ENCODE measurements at regions not wholly inside any gene's neighbourhood (a gene's known extent, or its start where the extent isn't known, plus 50 kb on each side); places are given as distances from the start of the nearest gene placed in this dataset.

DNA sequence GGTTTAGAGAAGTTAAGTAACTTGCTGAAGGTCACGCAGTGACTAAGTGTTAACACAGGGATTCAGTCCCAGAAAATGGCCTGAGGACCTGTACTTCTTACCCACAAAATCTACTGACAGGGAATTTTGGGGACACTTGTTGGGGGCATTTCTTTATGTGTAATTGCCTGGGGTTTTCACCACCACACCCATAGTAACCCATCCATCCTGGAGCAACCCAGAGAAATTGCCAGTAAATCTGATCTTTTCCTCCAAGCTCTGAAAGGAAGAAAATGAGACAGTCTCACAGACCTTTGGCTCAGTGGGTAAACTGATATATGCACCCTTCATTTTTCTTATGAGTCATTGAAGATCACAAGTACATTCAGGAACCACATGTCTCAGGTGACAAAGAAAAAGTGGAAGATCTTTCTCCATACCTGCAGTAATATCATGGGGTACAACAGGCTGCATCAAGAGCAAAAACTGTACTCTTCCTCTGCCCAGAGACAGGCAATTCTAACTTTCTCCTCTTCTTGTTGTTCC lies 81.0 kb downstream of the NOG start (continued):
- no peak for TF ChIP-seq TAF7 (optimal IDR thresholded peaks at IDR 0.05; ENCODE audit: borderline replicate concordance, low read depth, low read length)
- TF ChIP-seq, protein P1, sequence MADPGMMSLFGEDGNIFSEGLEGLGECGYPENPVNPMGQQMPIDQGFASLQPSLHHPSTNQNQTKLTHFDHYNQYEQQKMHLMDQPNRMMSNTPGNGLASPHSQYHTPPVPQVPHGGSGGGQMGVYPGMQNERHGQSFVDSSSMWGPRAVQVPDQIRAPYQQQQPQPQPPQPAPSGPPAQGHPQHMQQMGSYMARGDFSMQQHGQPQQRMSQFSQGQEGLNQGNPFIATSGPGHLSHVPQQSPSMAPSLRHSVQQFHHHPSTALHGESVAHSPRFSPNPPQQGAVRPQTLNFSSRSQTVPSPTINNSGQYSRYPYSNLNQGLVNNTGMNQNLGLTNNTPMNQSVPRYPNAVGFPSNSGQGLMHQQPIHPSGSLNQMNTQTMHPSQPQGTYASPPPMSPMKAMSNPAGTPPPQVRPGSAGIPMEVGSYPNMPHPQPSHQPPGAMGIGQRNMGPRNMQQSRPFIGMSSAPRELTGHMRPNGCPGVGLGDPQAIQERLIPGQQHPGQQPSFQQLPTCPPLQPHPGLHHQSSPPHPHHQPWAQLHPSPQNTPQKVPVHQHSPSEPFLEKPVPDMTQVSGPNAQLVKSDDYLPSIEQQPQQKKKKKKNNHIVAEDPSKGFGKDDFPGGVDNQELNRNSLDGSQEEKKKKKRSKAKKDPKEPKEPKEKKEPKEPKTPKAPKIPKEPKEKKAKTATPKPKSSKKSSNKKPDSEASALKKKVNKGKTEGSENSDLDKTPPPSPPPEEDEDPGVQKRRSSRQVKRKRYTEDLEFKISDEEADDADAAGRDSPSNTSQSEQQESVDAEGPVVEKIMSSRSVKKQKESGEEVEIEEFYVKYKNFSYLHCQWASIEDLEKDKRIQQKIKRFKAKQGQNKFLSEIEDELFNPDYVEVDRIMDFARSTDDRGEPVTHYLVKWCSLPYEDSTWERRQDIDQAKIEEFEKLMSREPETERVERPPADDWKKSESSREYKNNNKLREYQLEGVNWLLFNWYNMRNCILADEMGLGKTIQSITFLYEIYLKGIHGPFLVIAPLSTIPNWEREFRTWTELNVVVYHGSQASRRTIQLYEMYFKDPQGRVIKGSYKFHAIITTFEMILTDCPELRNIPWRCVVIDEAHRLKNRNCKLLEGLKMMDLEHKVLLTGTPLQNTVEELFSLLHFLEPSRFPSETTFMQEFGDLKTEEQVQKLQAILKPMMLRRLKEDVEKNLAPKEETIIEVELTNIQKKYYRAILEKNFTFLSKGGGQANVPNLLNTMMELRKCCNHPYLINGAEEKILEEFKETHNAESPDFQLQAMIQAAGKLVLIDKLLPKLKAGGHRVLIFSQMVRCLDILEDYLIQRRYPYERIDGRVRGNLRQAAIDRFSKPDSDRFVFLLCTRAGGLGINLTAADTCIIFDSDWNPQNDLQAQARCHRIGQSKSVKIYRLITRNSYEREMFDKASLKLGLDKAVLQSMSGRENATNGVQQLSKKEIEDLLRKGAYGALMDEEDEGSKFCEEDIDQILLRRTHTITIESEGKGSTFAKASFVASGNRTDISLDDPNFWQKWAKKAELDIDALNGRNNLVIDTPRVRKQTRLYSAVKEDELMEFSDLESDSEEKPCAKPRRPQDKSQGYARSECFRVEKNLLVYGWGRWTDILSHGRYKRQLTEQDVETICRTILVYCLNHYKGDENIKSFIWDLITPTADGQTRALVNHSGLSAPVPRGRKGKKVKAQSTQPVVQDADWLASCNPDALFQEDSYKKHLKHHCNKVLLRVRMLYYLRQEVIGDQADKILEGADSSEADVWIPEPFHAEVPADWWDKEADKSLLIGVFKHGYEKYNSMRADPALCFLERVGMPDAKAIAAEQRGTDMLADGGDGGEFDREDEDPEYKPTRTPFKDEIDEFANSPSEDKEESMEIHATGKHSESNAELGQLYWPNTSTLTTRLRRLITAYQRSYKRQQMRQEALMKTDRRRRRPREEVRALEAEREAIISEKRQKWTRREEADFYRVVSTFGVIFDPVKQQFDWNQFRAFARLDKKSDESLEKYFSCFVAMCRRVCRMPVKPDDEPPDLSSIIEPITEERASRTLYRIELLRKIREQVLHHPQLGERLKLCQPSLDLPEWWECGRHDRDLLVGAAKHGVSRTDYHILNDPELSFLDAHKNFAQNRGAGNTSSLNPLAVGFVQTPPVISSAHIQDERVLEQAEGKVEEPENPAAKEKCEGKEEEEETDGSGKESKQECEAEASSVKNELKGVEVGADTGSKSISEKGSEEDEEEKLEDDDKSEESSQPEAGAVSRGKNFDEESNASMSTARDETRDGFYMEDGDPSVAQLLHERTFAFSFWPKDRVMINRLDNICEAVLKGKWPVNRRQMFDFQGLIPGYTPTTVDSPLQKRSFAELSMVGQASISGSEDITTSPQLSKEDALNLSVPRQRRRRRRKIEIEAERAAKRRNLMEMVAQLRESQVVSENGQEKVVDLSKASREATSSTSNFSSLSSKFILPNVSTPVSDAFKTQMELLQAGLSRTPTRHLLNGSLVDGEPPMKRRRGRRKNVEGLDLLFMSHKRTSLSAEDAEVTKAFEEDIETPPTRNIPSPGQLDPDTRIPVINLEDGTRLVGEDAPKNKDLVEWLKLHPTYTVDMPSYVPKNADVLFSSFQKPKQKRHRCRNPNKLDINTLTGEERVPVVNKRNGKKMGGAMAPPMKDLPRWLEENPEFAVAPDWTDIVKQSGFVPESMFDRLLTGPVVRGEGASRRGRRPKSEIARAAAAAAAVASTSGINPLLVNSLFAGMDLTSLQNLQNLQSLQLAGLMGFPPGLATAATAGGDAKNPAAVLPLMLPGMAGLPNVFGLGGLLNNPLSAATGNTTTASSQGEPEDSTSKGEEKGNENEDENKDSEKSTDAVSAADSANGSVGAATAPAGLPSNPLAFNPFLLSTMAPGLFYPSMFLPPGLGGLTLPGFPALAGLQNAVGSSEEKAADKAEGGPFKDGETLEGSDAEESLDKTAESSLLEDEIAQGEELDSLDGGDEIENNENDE (IDR thresholded peaks at IDR 0.05; ENCODE audit: insufficient replicate concordance, low read length), result no peak
- TF ChIP-seq JUN (IDR thresholded peaks at IDR 0.05; ENCODE audit: low read depth, low read length), result no peak
- no peak for TF ChIP-seq SIX5 (IDR thresholded peaks at IDR 0.05; ENCODE audit: low read depth, low read length)
- no peak for TF ChIP-seq SP4 (IDR thresholded peaks at IDR 0.05; ENCODE audit: low read length)
